Transverse colon (tissue), 4 donors: ENCODE measurements at regions not wholly inside any gene's neighbourhood (a gene's known extent, or its start where the extent isn't known, plus 50 kb on each side); places are given as distances from the start of the nearest gene placed in this dataset.
"Not testable (repeated sequence)": the region's sequence is repeated elsewhere in the genome, so short reads cannot be mapped to it uniquely, and the experiment has no call there.

Source experiments
- DNase-seq: peaks from one replicate; pipeline ENCODE4 v3.0.0-alpha.2; 2019
- H3K27ac ChIP-seq, 4 donors: fragments of 200-600 bp; sonication (generic); 2 replicates each; pipeline ENCODE4 v1.5.1; 2016 to 2018; ENCODE audit warnings: inconsistent platforms in 4 of 4
- H3K27me3 ChIP-seq: fragments of 200-600 bp; sonication (generic); 2 replicates; pipeline ENCODE4 v1.5.1; 2017; ENCODE audit warnings: inconsistent platforms
- H3K36me3 ChIP-seq, 4 donors: fragments of 200-600 bp; sonication (generic); 2 replicates each; pipeline ENCODE4 v1.5.1; 2017 to 2019; ENCODE audit warnings: inconsistent platforms in 4 of 4
- H3K4me1 ChIP-seq, 4 donors: fragments of 200-600 bp; sonication (generic); 2 replicates each; pipeline ENCODE4 v1.5.1; 2017 to 2020; ENCODE audit warnings: inconsistent platforms in 4 of 4
- H3K4me3 ChIP-seq, 4 donors: fragments of 200-600 bp; sonication (generic); 1 replicate in 1 of 4; 2 replicates in 3 of 4; pipeline versions ENCODE4 v1.5.1 to v1.6.1; 2017 to 2019; ENCODE audit warnings: inconsistent platforms in 4 of 4
- H3K9me3 ChIP-seq, 2 donors: fragments of 200-600 bp; sonication (generic); 2 replicates each; pipeline ENCODE4 v1.5.1; 2017 to 2019; ENCODE audit warnings: inconsistent platforms in 2 of 2
- EP300 ChIP-seq: sonication (generic); formaldehyde crosslinking; IDR thresholded peaks from one replicate; pipeline ENCODE4 v1.6.1; 2017; ENCODE audit warnings: antibody characterized with exemption, low read depth
- POLR2A ChIP-seq: fragments of 450-650 bp; IDR thresholded peaks from one replicate; pipeline ENCODE4 v1.6.1; 2016; ENCODE audit warnings: antibody characterized with exemption, mild to moderate bottlenecking, moderate library complexity
- POLR2AphosphoS5 ChIP-seq, 3 donors: sonication (generic); formaldehyde crosslinking; IDR thresholded peaks; one replicate each; pipeline ENCODE4 v1.6.1; 2016; ENCODE audit warnings: antibody characterized with exemption in 3 of 3
- WGBS, 2 donors: methylation state at CpG; one replicate each; pipeline ENCODE4 v1.1.5; 2018; ENCODE audit warnings: low coverage in 1 of 2; 5-methylcytosine and 5-hydroxymethylcytosine counted together
- in situ Hi-C, 4 donors: fragments of 200-750 bp; cut with MboI; loops; one replicate each; pipeline versions ENCODE4 v1.15.0 to v1.15.1; 2017; ENCODE audit warnings: low sequenced_read_pairs in 3 of 4, low pct_ligation_motif_present in 1 of 4, low pct_unique_long_range_greater_than_20kb in 1 of 4
- intact Hi-C: fragments of 100-400 bp; cut with DNase I; formaldehyde crosslinking; loops from one replicate; pipeline ENCODE4 v1.15.1; 2023; ENCODE audit warnings: low total_unique reads
- TF ChIP-seq, protein P1 (sequence below), 5 experiments: fragments of 200-600 bp in 3 of 5; fragments of 450-650 bp in 2 of 5; sonication (generic) in 3 of 5; IDR thresholded peaks; 1 replicate in 2 of 5; 2 replicates in 3 of 5; pipeline ENCODE4 v1.5.1; 2016 to 2017; ENCODE audit warnings: antibody characterized with exemption in 5 of 5, inconsistent platforms in 3 of 5, mild to moderate bottlenecking in 2 of 5, moderate library complexity in 1 of 5

GRCh38 chr3:185995352-185995751 lies 57.5 kb upstream of the TRA2B start:
- Histone ChIP-seq H3K4me3 (no peak overlapping the region), H3K27me3 (no peaks in the 10 kb centered on the region), H3K27ac (no peak overlapping the region), H3K36me3 (no peaks in the 10 kb centered on the region), H3K4me1 (no peaks in the 10 kb centered on the region), H3K9me3 (no peaks in the 10 kb centered on the region)
- TF ChIP-seq POLR2A (no peak), POLR2AphosphoS5 (IDR thresholded peaks at IDR 0.05) (no peak), EP300 (no peak)
- TF ChIP-seq, protein P1, sequence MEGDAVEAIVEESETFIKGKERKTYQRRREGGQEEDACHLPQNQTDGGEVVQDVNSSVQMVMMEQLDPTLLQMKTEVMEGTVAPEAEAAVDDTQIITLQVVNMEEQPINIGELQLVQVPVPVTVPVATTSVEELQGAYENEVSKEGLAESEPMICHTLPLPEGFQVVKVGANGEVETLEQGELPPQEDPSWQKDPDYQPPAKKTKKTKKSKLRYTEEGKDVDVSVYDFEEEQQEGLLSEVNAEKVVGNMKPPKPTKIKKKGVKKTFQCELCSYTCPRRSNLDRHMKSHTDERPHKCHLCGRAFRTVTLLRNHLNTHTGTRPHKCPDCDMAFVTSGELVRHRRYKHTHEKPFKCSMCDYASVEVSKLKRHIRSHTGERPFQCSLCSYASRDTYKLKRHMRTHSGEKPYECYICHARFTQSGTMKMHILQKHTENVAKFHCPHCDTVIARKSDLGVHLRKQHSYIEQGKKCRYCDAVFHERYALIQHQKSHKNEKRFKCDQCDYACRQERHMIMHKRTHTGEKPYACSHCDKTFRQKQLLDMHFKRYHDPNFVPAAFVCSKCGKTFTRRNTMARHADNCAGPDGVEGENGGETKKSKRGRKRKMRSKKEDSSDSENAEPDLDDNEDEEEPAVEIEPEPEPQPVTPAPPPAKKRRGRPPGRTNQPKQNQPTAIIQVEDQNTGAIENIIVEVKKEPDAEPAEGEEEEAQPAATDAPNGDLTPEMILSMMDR (IDR thresholded peaks at IDR 0.05): no peak
- in situ Hi-C loops: loop anchor here in 3 of 4 donors (25.0 kb wide), 4 partner anchors 242 to 817 kb away; partner anchors contain the start of genes CRYGS (in 1 of the 3) and RFC4 (in 1 of the 3)
- WGBS, 2 donors: 89 to 92% methylated on average over 2 to 3 of the region's 3 CpGs
- no peak for DNase-seq
- intact Hi-C loops: no loop called here

DNA sequence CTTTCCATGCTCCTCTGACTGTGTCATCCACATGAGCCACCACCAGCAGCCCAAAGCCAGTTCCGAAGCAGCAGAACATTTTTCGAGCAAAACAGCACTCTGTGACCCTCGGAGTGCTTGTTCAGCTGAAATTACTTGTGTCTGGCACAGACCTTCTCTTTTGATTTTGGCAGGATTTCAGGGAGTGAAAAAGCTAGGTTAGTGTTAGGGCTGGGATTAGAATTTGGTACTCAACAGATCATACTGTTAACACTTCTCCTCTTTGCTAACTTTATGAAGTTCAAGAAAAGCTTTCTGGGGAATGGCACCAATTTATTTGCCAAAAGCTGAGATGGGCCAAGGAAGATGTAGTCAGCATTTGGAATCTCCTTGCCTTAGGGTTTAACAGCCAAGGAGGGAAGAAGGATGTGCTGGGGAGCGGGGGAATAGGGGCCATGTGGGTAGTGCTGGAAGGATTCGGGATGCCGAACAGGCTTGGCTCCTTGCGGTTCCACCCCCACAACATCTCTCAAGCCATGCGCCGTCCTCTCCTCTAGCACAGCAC lies 55.1 kb upstream of the TRA2B start:
- Histone ChIP-seq H3K36me3 (no peaks in the 10 kb centered on the region), H3K9me3 (no peaks in the 10 kb centered on the region), H3K27ac (no peak overlapping the region), H3K4me3 (no peak overlapping the region), H3K27me3 (no peaks in the 10 kb centered on the region), H3K4me1 (no peaks in the 10 kb centered on the region)
- TF ChIP-seq POLR2AphosphoS5 (IDR thresholded peaks at IDR 0.05) (no peak), POLR2A (no peak), EP300 (no peak)
- TF ChIP-seq, protein P1 (IDR thresholded peaks at IDR 0.05): no peak
- 74 to 83% methylated on average over 8 to 9 of the region's 9 CpGs for whole genome bisulfite sequencing, 2 donors
- in situ Hi-C loops (loop anchor here in 3 of 4 donors (5.0 to 25.0 kb wide), 5 partner anchors 81 to 819 kb away; partner anchors contain the start of genes CRYGS (in 1 of the 3) and RFC4 (in 1 of the 3)), intact Hi-C loops (loop anchor here (1.0 kb wide), 1 partner anchor 28 kb away; no protein-coding TSS in a partner anchor)
- no peak for DNase-seq

DNA sequence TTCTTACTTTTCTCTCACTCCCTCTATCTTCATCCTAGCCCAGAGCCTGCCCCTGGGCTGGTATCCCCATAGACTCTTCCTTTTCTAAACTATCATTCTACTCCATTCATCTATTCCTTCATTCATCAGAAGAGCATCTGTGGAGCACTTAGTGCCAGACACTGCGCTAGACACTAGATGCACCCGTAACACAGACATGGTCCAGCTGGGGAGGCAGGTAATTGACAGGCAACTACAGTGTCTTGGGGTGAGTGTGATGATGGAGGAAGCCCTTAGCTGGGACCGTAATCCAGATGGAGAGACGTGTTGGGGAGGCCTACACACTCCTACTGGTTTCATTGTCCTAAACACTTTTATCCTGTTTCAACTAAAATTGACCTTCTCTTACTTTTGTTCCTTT lies 53.2 kb upstream of the TRA2B start:
- 90 to 98% methylated on average over 2 to 4 of the region's 4 CpGs for WGBS, 2 donors
- DNase-seq, intact Hi-C loops: not testable (repeated sequence)

GRCh38 chr3:185989511-185989910 lies 51.7 kb upstream of the TRA2B start:
- Histone ChIP-seq H3K4me3 (no peak overlapping the region), H3K4me1 (no peaks in the 10 kb centered on the region), H3K27ac (no peak overlapping the region), H3K9me3 (no peaks in the 10 kb centered on the region), H3K36me3 (no peaks in the 10 kb centered on the region), H3K27me3 (no peaks in the 10 kb centered on the region)
- TF ChIP-seq POLR2A: no peak
- no peak for TF ChIP-seq POLR2AphosphoS5 (IDR thresholded peaks at IDR 0.05)
- no peak for TF ChIP-seq EP300
- TF ChIP-seq, protein P1 (IDR thresholded peaks at IDR 0.05): no peak
- in situ Hi-C loops: loop anchor here (10.0 to 25.0 kb wide), 7 partner anchors 248 to 823 kb away; partner anchors contain the start of genes CRYGS (in 1 of the 4) and RFC4 (in 1 of the 4)
- no peak for DNase-seq
- intact Hi-C loops: loop anchor here (10.0 kb wide), 1 partner anchor 625 kb away; the partner anchor contains the start of gene AHSG
- WGBS, 2 donors: 87 to 100% methylated on average over 2 to 3 of the region's 3 CpGs

More for the DNA sequence above, 53.2 kb upstream of the TRA2B start:
- not testable (repeated sequence) for H3K36me3 ChIP-seq, H3K4me3 ChIP-seq, H3K9me3 ChIP-seq, H3K27me3 ChIP-seq, H3K27ac ChIP-seq, H3K4me1 ChIP-seq
- in situ Hi-C loops: loop anchor here in 3 of 4 donors (5.0 to 25.0 kb wide), 5 partner anchors 79 to 821 kb away; partner anchors contain the start of genes CRYGS (in 1 of the 3) and RFC4 (in 1 of the 3)
